GM19025 (cell line): ENCODE measurements at regions not wholly inside any gene's neighbourhood (a gene's known extent, or its start where the extent isn't known, plus 50 kb on each side); places are given as distances from the start of the nearest gene placed in this dataset.

ENCODE experiments used
- ATAC-seq: cut with Tn5 transposase; IDR thresholded peaks from one replicate; pipeline ENCODE4 v1.9.1; 2021; ENCODE audit warnings: mild to moderate bottlenecking, low read depth, moderate library complexity; ENCODE audit not compliant: unreplicated experiment

- ATAC-seq: no peak
Observed at GRCh38 chr16:79756571-79756970, 156.0 kb upstream of the MAF start.

GRCh38 chr16:79754501-79754900 lies 154.0 kb upstream of the MAF start:
- ATAC-seq: no peak

DNA sequence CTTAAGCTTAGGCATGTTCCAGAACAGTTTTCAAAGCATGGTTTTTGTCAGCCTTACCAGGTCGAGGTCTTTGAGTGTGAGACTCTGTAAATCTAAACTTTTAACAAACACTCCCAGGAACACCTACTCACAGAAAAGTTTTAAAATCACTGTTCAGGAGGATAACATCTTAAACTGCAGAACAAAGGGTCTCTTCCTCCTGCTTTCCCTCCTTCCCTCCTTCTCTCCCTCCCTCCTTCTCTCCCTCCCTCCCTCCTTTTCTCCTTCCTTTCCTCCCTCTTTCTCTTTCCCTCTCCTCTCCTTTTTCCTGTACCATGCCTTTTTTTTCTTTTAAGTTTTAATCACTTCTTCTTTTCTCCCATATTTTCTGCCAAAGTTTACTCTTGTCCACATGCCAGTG lies 153.5 kb upstream of the MAF start:
- ATAC-seq: no peak

GRCh38 chr16:79753286-79753685 lies 152.7 kb upstream of the MAF start:
- ATAC-seq: no peak

- ATAC-seq: no peak
Observed at GRCh38 chr16:79752396-79752795, 151.9 kb upstream of the MAF start.

- ATAC-seq: no peak
Observed at GRCh38 chr16:79751471-79752184, 151.1 kb upstream of the MAF start.

GRCh38 chr16:79750311-79750710 lies 149.8 kb upstream of the MAF start:
- no peak for ATAC-seq

DNA sequence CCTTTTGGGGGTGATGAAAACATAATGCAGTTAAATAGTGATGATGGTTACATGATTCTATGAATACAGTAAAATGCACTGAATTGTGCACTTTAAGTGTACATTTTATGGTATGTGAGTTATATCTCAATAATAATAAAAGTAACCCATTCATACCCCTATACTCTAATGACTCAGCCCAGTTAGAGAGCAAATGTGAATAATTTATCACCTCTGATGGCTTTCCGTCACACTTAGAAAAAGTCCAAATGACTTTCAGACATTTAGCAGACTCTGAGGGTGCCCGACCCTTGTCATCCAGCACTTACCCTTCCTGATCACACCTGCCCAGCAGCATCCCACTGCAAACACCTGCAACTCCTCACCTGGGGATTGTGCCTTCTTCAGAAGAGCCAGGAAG lies 148.1 kb upstream of the MAF start:
- no peak for ATAC-seq

DNA sequence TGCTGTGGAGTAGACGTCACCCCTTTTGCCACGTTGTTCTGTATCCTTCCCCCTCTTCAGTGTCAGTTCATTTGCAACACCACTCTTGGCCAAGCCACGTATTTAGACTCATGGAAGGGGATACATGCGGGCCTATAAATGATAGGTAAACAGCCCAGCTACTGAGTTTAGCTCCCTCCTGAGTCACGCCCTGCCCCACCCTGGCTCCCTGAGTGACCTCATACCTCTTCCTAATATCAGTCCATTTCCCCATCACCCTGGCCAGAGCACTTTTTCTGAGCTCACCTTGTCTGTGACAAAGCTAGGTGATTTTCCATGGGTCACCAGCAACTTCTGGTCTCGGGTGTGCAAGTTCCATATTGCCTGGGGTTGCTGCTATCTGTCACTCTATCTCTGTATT lies 147.2 kb upstream of the MAF start:
- no peak for ATAC-seq

DNA sequence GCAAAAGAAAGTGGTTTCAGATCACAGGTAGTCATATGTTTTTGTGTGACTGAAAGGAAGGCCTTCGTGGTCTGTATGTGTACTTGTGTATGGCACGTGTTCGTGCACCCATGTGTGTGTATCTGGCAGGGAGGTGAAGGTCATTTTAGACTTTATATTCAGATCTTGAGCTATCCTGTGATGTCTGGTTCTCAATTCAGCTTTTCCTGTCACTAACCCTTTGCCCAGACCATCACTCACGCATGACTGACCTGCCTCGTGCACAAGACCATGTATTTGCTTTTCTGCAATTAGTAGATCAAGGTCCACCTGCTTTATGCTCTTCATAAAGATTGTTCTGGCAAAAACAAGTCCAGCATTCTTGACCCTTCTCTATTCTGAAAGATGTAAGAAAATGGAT lies 139.7 kb upstream of the MAF start:
- ATAC-seq: no peak

DNA sequence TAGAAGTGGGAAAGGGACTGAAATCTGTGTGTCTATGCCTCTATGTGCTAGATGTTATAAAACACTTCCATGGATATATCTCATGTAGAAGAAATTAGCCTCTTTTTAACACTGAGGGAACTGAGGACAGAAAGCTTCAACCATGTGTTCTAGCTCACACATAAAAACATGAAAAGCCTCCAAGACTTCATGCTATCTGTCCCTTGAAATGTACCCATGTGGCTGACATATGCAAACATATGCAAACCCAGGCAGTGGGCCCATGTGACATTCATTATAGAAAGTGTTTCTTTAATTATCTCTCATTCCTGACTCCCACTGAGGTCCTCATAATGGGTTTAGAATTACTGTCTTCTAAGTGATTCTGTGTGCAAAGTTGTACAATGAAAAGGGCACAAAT lies 134.7 kb upstream of the MAF start:
- no peak for ATAC-seq

- ATAC-seq: no peak
Observed at GRCh38 chr16:79734721-79735120, 134.2 kb upstream of the MAF start.

GRCh38 chr16:79728923-79729240 lies 128.3 kb upstream of the MAF start:
- no peak for ATAC-seq

DNA sequence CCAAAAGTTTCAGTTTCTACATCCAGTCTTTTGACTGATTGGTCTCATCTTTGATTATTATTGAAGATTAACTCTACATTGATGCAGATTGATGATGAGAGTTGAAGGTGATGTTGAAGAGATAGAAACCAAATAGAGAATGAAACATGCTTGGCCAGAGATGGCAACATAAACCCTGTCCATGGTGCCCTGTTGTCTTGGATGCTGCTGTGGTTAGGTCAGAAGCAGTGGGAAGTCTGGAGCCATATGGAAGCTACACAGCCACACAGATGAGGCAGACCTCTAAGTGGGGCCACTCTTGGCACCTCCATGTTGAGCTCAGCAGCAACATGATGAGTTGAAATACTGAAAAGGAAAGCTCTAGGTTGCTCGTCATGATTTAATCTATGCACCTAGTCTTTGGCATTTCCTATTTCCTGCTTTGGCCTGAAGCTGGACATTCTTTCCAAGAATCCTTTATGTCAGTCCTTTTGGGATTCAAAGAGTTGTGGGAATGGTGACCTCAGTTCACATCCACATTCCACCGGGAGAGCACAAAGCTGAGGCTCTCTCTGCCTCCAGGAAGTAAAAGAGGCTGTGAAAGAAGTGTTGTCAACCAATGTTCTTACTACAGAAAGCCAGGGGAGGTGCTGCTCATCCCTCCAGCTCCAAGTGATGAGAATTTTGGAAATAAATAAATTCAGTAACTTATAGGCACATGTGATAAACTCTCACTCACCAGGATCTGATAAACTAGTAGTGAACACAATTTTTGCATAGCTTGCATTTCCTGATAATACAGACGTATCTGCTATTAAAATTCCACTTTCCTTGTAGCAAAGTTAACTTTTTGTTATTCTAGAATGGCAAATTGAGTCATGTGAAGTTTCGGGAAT lies 127.7 kb upstream of the MAF start:
- ATAC-seq: no peak

GRCh38 chr16:79726902-79727301 lies 126.4 kb upstream of the MAF start:
- no peak for ATAC-seq

GRCh38 chr16:79725051-79725450 lies 124.5 kb upstream of the MAF start:
- no peak for ATAC-seq

GRCh38 chr16:79723583-79724168 lies 123.1 kb upstream of the MAF start:
- ATAC-seq: no peak

DNA sequence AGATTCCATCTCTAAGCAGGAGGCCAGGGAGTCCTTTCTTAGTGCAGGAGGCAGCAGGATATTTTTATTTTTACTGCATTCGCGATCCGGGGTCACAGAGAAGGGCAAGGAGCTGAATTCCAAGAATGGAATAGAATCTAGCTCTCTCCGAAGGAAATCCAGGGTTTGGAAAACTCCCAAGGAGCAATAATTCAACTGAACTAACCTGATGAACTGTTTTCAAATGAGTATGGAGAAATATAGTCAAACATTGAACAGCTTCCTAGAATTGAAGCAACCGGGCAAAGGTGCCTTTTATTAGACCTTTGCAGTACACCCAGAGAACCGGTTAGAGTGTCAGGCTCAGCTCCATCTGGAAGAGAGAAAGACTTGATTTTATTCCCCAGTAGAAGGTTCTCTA lies 120.7 kb upstream of the MAF start:
- no peak for ATAC-seq

- no peak for ATAC-seq
Observed at GRCh38 chr16:79717333-79718137, 117.0 kb upstream of the MAF start.

- ATAC-seq: no peak
Observed at GRCh38 chr16:79716645-79717332, 116.3 kb upstream of the MAF start.
